ENCODE measurements at regions not wholly inside any gene's neighbourhood (a gene's known extent, or its start where the extent isn't known, plus 50 kb on each side); places are given as distances from the start of the nearest gene placed in this dataset.

DNA sequence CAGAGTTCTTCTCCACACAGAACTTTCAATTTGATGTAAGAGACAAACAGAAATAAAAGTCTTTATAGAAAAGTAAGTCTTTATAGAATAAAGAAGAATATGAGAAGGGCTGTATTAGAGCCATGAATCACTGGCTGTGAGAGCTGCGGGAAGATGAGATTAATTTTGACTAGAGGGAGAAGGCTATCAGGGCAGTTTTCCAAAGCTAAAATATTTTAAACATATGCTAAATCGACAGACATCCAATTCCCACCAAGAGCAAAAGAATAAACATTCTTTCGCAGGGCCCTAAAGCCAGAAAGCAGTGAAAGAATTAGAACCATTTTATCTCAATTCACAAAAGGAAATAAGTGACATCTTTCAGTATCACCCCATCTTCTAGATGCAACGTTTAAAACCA lies 208.3 kb upstream of the MAP3K1 start:
- TF ChIP-seq, protein P1, sequence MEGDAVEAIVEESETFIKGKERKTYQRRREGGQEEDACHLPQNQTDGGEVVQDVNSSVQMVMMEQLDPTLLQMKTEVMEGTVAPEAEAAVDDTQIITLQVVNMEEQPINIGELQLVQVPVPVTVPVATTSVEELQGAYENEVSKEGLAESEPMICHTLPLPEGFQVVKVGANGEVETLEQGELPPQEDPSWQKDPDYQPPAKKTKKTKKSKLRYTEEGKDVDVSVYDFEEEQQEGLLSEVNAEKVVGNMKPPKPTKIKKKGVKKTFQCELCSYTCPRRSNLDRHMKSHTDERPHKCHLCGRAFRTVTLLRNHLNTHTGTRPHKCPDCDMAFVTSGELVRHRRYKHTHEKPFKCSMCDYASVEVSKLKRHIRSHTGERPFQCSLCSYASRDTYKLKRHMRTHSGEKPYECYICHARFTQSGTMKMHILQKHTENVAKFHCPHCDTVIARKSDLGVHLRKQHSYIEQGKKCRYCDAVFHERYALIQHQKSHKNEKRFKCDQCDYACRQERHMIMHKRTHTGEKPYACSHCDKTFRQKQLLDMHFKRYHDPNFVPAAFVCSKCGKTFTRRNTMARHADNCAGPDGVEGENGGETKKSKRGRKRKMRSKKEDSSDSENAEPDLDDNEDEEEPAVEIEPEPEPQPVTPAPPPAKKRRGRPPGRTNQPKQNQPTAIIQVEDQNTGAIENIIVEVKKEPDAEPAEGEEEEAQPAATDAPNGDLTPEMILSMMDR (IDR thresholded peaks at IDR 0.05; ENCODE audit: low read depth, low read length): no peak
- no peak for TF ChIP-seq POLR2A (IDR thresholded peaks at IDR 0.05; ENCODE audit: extremely low read depth, insufficient read length)
- TF ChIP-seq, protein P2, sequence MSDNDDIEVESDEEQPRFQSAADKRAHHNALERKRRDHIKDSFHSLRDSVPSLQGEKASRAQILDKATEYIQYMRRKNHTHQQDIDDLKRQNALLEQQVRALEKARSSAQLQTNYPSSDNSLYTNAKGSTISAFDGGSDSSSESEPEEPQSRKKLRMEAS (IDR thresholded peaks at IDR 0.05; ENCODE audit: low read depth, low read length): no peak
